H1 (cell line): ENCODE measurements at regions not wholly inside any gene's neighbourhood (a gene's known extent, or its start where the extent isn't known, plus 50 kb on each side); places are given as distances from the start of the nearest gene placed in this dataset.

Source experiments
- CTCF ChIP-seq, 3 experiments: IDR thresholded peaks; 1 replicate in 2 of 3; 2 replicates in 1 of 3; pipeline versions ENCODE4 v1.5.1 to v1.6.1; 2011; ENCODE audit warnings: low read length in 3 of 3, mild to moderate bottlenecking in 3 of 3, inconsistent platforms in 2 of 3, low read depth in 1 of 3, moderate library complexity in 1 of 3; ENCODE audit not compliant: insufficient read depth in 1 of 3; ENCODE audit errors: control extremely low read depth in 1 of 3
- POLR2A ChIP-seq, 2 experiments: IDR thresholded peaks; 1 replicate in 1 of 2; 2 replicates in 1 of 2; pipeline ENCODE4 v1.6.1; 2011; ENCODE audit warnings: low read depth in 2 of 2, low read length in 2 of 2, mild to moderate bottlenecking in 2 of 2; ENCODE audit errors: control extremely low read depth in 1 of 2
- POLR2AphosphoS5 ChIP-seq: IDR thresholded peaks from 2 replicates; pipeline ENCODE4 v1.6.1; 2011; ENCODE audit warnings: low read depth, low read length
- RFX5 ChIP-seq: IDR thresholded peaks from 2 replicates; pipeline ENCODE4 v1.6.1; 2011; ENCODE audit warnings: low read depth, low read length, improper control_type of control experiment, borderline replicate concordance

- no peak for TF ChIP-seq RFX5
- no peak for TF ChIP-seq POLR2A (IDR thresholded peaks at IDR 0.05; ENCODE audit: control extremely low read depth in 1 of 2, low read depth in 2 of 2, low read length in 2 of 2)
- TF ChIP-seq POLR2AphosphoS5: no peak
- TF ChIP-seq CTCF (IDR thresholded peaks at IDR 0.05; ENCODE audit: control extremely low read depth in 1 of 3, insufficient read depth in 1 of 3, low read depth in 1 of 3, low read length in 3 of 3): no peak
Observed at GRCh38 chr7:106791526-106791925, 73.6 kb upstream of the PIK3CG start.
